ENCODE measurements at regions not wholly inside any gene's neighbourhood (a gene's known extent, or its start where the extent isn't known, plus 50 kb on each side); places are given as distances from the start of the nearest gene placed in this dataset.

DNA sequence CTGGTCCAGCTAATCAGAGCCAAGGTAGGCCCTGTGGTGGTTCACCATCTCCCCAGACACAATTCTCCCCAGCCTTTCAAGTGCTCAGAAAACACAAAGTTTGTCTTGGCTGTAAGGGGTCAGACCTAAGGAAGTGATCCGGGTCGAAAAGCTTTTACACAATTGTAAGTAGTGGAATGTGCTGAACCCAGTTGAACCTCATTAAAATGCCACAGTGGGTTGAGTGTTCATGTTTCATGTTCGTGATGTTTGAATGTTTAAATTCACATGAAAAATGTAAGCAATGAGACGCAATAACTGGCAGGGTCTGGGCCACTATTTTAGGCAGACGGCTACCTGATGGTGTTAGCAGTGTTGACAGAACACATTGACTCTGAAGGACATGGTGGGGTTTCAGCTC lies 60.9 kb upstream of the JDP2 start:
- H3K36me3 ChIP-seq, result no peaks in the 10 kb centered on the region
- H3K27me3 ChIP-seq, result no peaks in the 10 kb centered on the region

DNA sequence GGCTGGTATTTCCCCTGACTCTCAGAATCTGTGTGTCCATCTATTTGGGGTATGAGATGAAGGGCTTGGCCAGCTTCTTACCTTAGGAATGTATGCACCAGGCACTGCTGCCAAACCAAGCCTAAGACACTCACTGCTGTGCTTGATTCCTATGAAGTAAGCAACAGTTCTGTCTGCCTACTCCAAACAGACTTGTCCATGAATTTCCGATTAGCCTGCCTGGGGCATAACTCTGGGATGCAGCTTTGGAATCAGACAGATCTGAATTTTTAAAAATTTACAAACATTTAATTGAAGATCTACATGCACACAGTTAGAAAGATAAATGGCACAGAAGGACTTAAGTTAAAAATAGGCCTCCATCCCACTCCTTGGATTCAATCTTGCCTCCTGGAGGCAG lies 59.5 kb upstream of the JDP2 start:
- Histone ChIP-seq H3K9me3 (no peaks in the 10 kb centered on the region), H3K27me3 (no peaks in the 10 kb centered on the region), H3K4me1 (peaks cover 0 to under 1% (median 0%) of the 10 kb centered on the region in 4 donors), H3K27ac (no peak overlapping the region), H3K36me3 (no peaks in the 10 kb centered on the region), H3K4me3 (no peak overlapping the region)
- intact Hi-C loops (cut with DNase I), result no loop called here
- WGBS, 2 donors, result 90 to 94% methylated on average over 1 of the region's 1 CpG
- no peak for TF ChIP-seq POLR2AphosphoS5 (IDR thresholded peaks at IDR 0.05)
- TF ChIP-seq, protein P1, sequence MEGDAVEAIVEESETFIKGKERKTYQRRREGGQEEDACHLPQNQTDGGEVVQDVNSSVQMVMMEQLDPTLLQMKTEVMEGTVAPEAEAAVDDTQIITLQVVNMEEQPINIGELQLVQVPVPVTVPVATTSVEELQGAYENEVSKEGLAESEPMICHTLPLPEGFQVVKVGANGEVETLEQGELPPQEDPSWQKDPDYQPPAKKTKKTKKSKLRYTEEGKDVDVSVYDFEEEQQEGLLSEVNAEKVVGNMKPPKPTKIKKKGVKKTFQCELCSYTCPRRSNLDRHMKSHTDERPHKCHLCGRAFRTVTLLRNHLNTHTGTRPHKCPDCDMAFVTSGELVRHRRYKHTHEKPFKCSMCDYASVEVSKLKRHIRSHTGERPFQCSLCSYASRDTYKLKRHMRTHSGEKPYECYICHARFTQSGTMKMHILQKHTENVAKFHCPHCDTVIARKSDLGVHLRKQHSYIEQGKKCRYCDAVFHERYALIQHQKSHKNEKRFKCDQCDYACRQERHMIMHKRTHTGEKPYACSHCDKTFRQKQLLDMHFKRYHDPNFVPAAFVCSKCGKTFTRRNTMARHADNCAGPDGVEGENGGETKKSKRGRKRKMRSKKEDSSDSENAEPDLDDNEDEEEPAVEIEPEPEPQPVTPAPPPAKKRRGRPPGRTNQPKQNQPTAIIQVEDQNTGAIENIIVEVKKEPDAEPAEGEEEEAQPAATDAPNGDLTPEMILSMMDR (IDR thresholded peaks at IDR 0.05), result no peak
- no peak for TF ChIP-seq POLR2A (IDR thresholded peaks at IDR 0.05)
- no peak for TF ChIP-seq EP300 (IDR thresholded peaks at IDR 0.05)
- DNase-seq, result no peak

More for the DNA sequence above, 60.9 kb upstream of the JDP2 start:
- intact Hi-C loops (cut with DNase I), result no loop called here
- 78 to 87% methylated on average over 5 of the region's 5 CpGs for WGBS, 2 donors
- Histone ChIP-seq H3K4me3 (no peak overlapping the region), H3K9me3 (no peaks in the 10 kb centered on the region), H3K27ac (no peak overlapping the region), H3K4me1 (peaks cover 0 to 7% (median 3%) of the 10 kb centered on the region in 4 donors)
- no peak for DNase-seq
- TF ChIP-seq POLR2A (IDR thresholded peaks at IDR 0.05) (no peak), EP300 (IDR thresholded peaks at IDR 0.05) (no peak), POLR2AphosphoS5 (IDR thresholded peaks at IDR 0.05) (no peak)
- TF ChIP-seq, protein P1 (IDR thresholded peaks at IDR 0.05), result no peak

DNA sequence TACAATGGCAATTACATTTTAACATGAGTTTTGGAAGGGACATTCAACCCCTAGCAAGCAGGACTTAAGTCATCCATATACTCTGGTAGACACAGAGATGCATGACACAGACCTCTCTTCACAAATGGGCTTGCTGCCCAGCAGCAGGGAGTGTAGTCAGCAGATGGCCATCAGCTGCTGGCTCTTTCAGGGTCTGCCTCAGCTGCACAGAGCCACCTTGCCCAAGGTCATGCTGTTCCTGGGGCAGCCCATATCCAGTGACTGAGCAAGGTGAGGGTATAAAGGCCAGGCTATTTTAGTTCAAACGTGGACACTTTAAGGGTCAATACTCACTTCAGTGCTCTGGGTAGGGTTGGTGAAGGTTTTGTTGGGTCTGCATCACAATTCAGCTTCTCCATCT lies 58.3 kb upstream of the JDP2 start:
- Histone ChIP-seq H3K9me3 (no peaks in the 10 kb centered on the region), H3K27ac (no peak overlapping the region), H3K27me3 (no peaks in the 10 kb centered on the region), H3K36me3 (no peaks in the 10 kb centered on the region), H3K4me1 (no peaks in the 10 kb centered on the region), H3K4me3 (no peak overlapping the region)
- intact Hi-C loops (cut with DNase I), result no loop called here
- DNase-seq, result no peak
- TF ChIP-seq POLR2AphosphoS5 (IDR thresholded peaks at IDR 0.05), result no peak
- TF ChIP-seq, protein P1 (IDR thresholded peaks at IDR 0.05), result no peak
- no peak for TF ChIP-seq POLR2A (IDR thresholded peaks at IDR 0.05)
- no peak for TF ChIP-seq EP300 (IDR thresholded peaks at IDR 0.05)
- whole genome bisulfite sequencing, 2 donors, result 85 to 90% methylated on average over 1 of the region's 1 CpG

DNA sequence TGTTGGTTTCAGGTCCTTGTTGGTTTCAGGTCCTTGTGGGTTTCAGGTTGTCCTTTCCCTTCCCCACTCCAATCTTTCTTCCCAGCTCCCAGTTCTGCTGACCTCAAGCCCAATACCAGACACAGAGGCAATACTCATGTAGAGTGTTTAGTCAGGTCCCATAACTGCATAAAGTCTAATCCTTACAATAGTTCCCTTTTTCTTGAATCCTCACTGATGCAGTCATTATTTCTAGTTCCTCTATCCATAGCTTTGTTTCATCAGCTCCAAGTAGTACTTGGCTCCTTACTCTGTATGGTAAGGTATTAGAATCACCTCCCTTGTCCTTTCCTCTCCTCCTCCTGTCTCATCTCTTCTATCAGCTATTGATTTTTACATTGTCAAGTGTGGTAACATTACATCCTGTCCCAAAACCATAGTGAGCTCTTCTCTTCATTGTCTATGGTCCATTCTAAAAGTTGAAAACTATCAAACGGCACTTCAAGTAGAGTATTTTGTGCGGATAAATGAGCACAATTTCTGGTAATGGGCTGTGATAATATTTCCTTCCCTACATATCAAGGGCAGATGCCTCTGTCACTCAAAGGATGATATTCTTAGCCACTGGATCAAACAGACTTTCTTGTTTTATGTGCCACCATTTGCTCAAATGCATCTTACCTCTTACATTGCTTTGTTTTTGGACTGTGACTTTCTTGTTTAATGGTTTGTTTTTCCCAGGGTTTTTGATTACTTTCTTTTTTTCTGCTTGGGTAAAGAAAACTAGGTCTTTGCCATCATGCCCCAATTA lies 57.2 kb upstream of the JDP2 start:
- 97 to 99% methylated on average over 2 of the region's 2 CpGs for WGBS, 2 donors
- no peaks in the 10 kb centered on the region for H3K27me3 ChIP-seq
- no peak overlapping the region for H3K27ac ChIP-seq
- intact Hi-C loops (cut with DNase I), result no loop called here
- no peaks in the 10 kb centered on the region for H3K4me1 ChIP-seq
- H3K4me3 ChIP-seq, result no peak overlapping the region
- no peaks in the 10 kb centered on the region for H3K9me3 ChIP-seq
- TF ChIP-seq POLR2AphosphoS5 (IDR thresholded peaks at IDR 0.05), result no peak
- TF ChIP-seq, protein P1 (IDR thresholded peaks at IDR 0.05), result no peak
- TF ChIP-seq EP300 (IDR thresholded peaks at IDR 0.05), result no peak
- no peak for TF ChIP-seq POLR2A (IDR thresholded peaks at IDR 0.05)
- H3K36me3 ChIP-seq, result no peaks in the 10 kb centered on the region
- no peak for DNase-seq

DNA sequence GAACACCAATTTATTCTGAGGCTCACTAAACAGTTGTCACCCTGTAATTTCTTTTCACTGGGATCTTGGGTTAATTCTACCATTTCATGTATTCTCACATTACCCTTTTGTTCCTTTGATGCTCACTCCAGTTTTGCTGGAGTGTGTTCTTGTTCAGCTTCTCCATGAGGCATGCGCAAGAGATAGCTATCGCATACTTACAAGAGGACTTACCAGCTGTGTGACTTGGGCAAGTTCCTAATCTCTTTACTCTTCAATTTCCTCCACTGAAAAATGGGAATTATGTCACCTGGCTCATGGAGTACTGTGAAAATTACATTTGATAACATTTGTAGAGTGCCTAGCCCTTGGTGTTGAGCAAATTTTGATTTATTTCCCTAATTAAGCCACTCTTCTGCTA lies 56.5 kb upstream of the JDP2 start:
- DNase-seq, result no peak
- intact Hi-C loops (cut with DNase I), result no loop called here
- H3K9me3 ChIP-seq, result no peaks in the 10 kb centered on the region
- H3K4me3 ChIP-seq, result no peak overlapping the region
- no peaks in the 10 kb centered on the region for H3K36me3 ChIP-seq
- no peaks in the 10 kb centered on the region for H3K4me1 ChIP-seq
- H3K27me3 ChIP-seq, result no peaks in the 10 kb centered on the region
- 96 to 98% methylated on average over 2 of the region's 2 CpGs for whole genome bisulfite sequencing, 2 donors
- no peak overlapping the region for H3K27ac ChIP-seq
- no peak for TF ChIP-seq POLR2A (IDR thresholded peaks at IDR 0.05)
- TF ChIP-seq, protein P1 (IDR thresholded peaks at IDR 0.05), result no peak
- no peak for TF ChIP-seq POLR2AphosphoS5 (IDR thresholded peaks at IDR 0.05)
- TF ChIP-seq EP300 (IDR thresholded peaks at IDR 0.05), result no peak
